ENCODE measurements at regions not wholly inside any gene's neighbourhood (a gene's known extent, or its start where the extent isn't known, plus 50 kb on each side); places are given as distances from the start of the nearest gene placed in this dataset.

- H3K4me1 ChIP-seq: no peaks in the 10 kb centered on the region
- no peak for TF ChIP-seq EP300 (IDR thresholded peaks at IDR 0.05; ENCODE audit: low read depth)
- no peak for TF ChIP-seq POLR2AphosphoS5 (IDR thresholded peaks at IDR 0.05)
- TF ChIP-seq POLR2A (IDR thresholded peaks at IDR 0.05): no peak
- no peak for TF ChIP-seq CTCF (IDR thresholded peaks at IDR 0.05)
- DNase-seq: no peak
- no peak overlapping the region for H3K27ac ChIP-seq
- H3K9me3 ChIP-seq: no peaks in the 10 kb centered on the region
- in situ Hi-C loops (cut with MboI; ENCODE audit: low pct_ligation_motif_present in 1 of 4, low pct_unique_long_range_greater_than_20kb in 1 of 4, low sequenced_read_pairs in 3 of 4) (loop anchor here in 1 of 4 donors (10.0 kb wide), 1 partner anchor 129 kb away; no protein-coding TSS in a partner anchor), intact Hi-C loops (cut with DNase I; ENCODE audit: low total_unique reads) (no loop called here)
- WGBS, 2 donors (ENCODE audit: low coverage in 1 of 2): 82 to 89% methylated on average over 4 of the region's 4 CpGs
- H3K27me3 ChIP-seq: no peaks in the 10 kb centered on the region
- H3K36me3 ChIP-seq: no peaks in the 10 kb centered on the region
- H3K4me3 ChIP-seq: no peak overlapping the region
Observed at GRCh38 chr2:37543999-37544557, 127.4 kb downstream of the CDC42EP3 start.

- Histone ChIP-seq H3K9me3 (no peaks in the 10 kb centered on the region), H3K27ac (no peak overlapping the region), H3K27me3 (no peaks in the 10 kb centered on the region), H3K4me1 (no peaks in the 10 kb centered on the region), H3K4me3 (no peak overlapping the region), H3K36me3 (no peaks in the 10 kb centered on the region)
- WGBS, 2 donors (ENCODE audit: low coverage in 1 of 2): 43% methylated on average over 1 of the region's 1 CpG; no CpG with 5 or more reads in 1 of the 2 donors
- DNase-seq: no peak
- in situ Hi-C loops (cut with MboI; ENCODE audit: low pct_ligation_motif_present in 1 of 4, low pct_unique_long_range_greater_than_20kb in 1 of 4, low sequenced_read_pairs in 3 of 4) (loop anchor here in 1 of 4 donors (10.0 kb wide), 1 partner anchor 130 kb away; no protein-coding TSS in a partner anchor), intact Hi-C loops (cut with DNase I; ENCODE audit: low total_unique reads) (no loop called here)
- TF ChIP-seq CTCF (IDR thresholded peaks at IDR 0.05) (no peak), POLR2AphosphoS5 (IDR thresholded peaks at IDR 0.05) (no peak), EP300 (IDR thresholded peaks at IDR 0.05; ENCODE audit: low read depth) (no peak), POLR2A (IDR thresholded peaks at IDR 0.05) (no peak)
Observed at GRCh38 chr2:37544591-37545031, 126.8 kb downstream of the CDC42EP3 start.

GRCh38 chr2:37549598-37549997, 121.8 kb downstream of the CDC42EP3 start:
- H3K36me3 ChIP-seq: no peaks in the 10 kb centered on the region
- in situ Hi-C loops (cut with MboI; ENCODE audit: low pct_ligation_motif_present in 1 of 4, low pct_unique_long_range_greater_than_20kb in 1 of 4, low sequenced_read_pairs in 3 of 4) (loop anchor here in 1 of 4 donors (10.0 kb wide), 1 partner anchor 135 kb away; no protein-coding TSS in a partner anchor), intact Hi-C loops (cut with DNase I; ENCODE audit: low total_unique reads) (no loop called here)
- 42 to 65% methylated on average over 2 to 4 of the region's 4 CpGs for WGBS, 2 donors (ENCODE audit: low coverage in 1 of 2)
- no peak overlapping the region for H3K27ac ChIP-seq
- H3K4me1 ChIP-seq: no peaks in the 10 kb centered on the region
- no peaks in the 10 kb centered on the region for H3K9me3 ChIP-seq
- DNase-seq: no peak
- no peaks in the 10 kb centered on the region for H3K27me3 ChIP-seq
- TF ChIP-seq POLR2A (IDR thresholded peaks at IDR 0.05): no peak
- no peak for TF ChIP-seq POLR2AphosphoS5 (IDR thresholded peaks at IDR 0.05)
- TF ChIP-seq EP300 (IDR thresholded peaks at IDR 0.05; ENCODE audit: low read depth): no peak
- no peak for TF ChIP-seq CTCF (IDR thresholded peaks at IDR 0.05)
- no peak overlapping the region for H3K4me3 ChIP-seq

GRCh38 chr2:37550190-37550589, 121.3 kb downstream of the CDC42EP3 start:
- in situ Hi-C loops (cut with MboI; ENCODE audit: low pct_ligation_motif_present in 1 of 4, low pct_unique_long_range_greater_than_20kb in 1 of 4, low sequenced_read_pairs in 3 of 4): no loop called here
- no peak for TF ChIP-seq CTCF (IDR thresholded peaks at IDR 0.05)
- TF ChIP-seq POLR2A (IDR thresholded peaks at IDR 0.05): no peak
- TF ChIP-seq EP300 (IDR thresholded peaks at IDR 0.05; ENCODE audit: low read depth): no peak
- no peak for TF ChIP-seq POLR2AphosphoS5 (IDR thresholded peaks at IDR 0.05)
- H3K36me3 ChIP-seq: no peaks in the 10 kb centered on the region
- H3K27ac ChIP-seq: no peak overlapping the region
- DNase-seq: no peak
- intact Hi-C loops (cut with DNase I; ENCODE audit: low total_unique reads): no loop called here
- no peaks in the 10 kb centered on the region for H3K9me3 ChIP-seq
- no peaks in the 10 kb centered on the region for H3K27me3 ChIP-seq
- H3K4me1 ChIP-seq: no peaks in the 10 kb centered on the region
- H3K4me3 ChIP-seq: no peak overlapping the region

Data from transverse colon (tissue), 4 donors.